GM21526 (cell line): ENCODE measurements at regions not wholly inside any gene's neighbourhood (a gene's known extent, or its start where the extent isn't known, plus 50 kb on each side); places are given as distances from the start of the nearest gene placed in this dataset.
"Not testable (repeated sequence)": the region's sequence is repeated elsewhere in the genome, so short reads cannot be mapped to it uniquely, and the experiment has no call there.

Experiments
- ATAC-seq: cut with Tn5 transposase; IDR thresholded peaks from one replicate; pipeline ENCODE4 v1.9.1; 2021; ENCODE audit warnings: moderate library complexity; ENCODE audit not compliant: unreplicated experiment, low FRiP score

DNA sequence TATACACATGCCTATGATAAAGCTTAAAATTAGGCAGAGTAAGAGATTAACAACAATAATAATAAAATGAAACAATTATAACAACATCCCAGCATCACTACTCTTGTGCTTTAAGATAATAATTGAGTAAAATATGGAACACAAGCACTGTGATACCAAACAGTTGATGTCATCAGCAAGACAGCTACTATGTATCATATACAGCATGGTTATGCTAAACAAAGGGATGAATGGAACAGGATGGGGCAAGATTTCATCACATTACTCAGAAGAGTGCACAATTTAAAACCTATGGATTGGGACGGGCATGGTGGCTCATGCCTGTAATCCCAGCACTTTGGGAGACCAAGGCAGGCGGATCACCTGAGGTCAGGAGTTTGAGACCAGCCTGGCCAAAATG, 1221.0 kb downstream of the SUCLG1 start:
- no peak for ATAC-seq

DNA sequence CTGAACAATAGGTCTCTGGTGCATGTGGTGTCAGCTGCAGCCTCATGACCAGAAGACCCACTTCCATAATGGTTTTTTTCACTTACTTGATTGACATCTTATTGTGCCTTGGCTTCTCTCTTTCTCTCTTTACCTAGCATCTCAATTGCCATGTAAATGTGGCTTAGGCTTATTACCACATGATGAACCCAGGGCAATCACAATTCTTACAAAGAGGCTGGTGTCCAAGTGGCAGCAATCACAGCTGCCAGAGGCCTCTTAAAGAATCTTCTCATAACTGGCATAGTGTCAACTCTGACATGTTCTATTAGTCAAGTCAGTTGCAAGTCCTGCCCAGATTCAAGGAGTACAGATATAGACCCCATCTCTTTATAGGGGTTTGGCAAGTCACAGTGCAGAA, 1224.8 kb downstream of the SUCLG1 start:
- ATAC-seq = no peak

DNA sequence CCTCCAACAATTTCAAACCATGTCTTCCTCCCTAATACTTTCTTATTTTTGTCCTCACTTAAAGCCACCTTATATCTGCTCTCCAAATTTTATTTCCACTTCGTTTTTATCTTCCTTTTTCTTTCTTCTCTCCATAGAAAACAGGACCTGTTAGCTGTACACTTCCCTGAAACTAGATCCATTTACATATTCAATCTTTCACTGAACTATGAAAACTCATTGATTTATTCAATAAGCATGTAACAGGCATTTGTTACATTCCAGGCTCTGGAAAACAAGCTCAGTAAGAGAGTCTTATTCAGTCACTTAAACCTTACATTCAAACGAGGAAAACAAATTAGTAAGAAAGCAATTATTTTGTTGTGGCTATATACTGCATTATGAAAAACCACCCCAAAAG, 1225.3 kb downstream of the SUCLG1 start:
- ATAC-seq = no peak

- ATAC-seq = no peak
Measured at GRCh38 chr2:83233326-83233725, 1225.8 kb downstream of the SUCLG1 start.

DNA sequence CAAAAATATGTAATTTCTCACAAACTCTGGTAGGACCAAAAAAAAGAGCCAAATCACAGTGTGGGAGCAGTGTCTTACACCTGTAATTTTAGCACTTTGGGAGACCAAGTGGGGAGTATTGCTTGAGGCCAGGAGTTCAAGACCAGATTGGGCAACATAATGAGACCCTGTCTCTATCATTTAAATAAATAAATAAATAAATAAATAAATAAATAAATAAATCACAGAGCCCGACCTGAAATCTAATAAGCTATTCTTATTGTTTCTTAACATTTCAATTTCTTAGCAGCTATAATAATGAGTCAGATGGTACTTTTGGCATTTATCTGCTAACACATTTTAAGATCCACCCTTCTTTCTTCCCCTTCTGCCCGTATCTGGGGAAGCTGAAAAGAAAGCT, 1229.6 kb downstream of the SUCLG1 start:
- no peak for ATAC-seq

DNA sequence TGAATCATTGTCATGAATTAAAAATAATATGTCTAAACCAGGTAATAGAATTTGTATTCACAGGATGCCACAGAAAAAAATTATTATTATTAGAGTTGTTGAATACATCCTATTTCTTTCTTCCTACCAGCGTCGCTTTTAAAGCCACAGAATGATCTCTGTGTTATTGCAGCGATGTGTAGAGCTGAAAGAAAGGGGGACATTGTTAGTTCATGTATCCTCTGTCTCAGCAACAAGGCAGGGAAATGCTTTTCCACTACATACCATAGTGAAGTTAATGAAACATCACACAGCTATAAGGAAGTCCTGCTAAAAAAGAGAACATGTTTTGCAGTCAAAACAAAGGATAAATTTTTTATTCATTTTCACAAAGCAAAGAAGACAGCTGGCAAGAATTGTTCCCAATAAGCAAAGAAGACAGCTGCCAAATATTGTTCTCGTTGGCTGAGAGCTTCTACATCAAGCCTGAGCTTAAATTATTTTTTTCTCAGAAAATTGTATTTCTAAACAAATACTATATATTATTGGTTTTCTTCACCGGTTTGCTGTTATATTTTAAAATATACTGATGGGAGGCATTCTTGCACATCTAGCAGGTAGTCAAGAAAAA, 1234.4 kb downstream of the SUCLG1 start:
- no peak for ATAC-seq

DNA sequence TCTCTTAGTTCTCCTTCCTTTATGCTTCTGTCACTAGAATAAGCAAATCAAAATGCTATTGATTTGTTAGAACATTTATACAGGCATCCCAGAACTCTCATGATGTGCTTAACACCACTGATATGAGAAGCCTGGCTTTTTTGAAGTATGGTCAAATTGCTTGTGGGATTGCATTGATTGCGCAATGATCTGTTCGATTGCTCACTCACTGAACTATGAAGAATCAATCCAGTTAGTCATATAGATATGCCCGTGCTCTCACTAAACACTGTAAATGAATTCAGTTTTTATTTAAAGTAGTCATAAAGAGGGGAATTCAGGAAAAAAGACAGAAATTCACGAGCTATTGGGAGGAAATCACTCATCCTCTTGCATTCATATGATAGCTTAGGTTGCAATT, 1237.8 kb downstream of the SUCLG1 start:
- no peak for ATAC-seq

DNA sequence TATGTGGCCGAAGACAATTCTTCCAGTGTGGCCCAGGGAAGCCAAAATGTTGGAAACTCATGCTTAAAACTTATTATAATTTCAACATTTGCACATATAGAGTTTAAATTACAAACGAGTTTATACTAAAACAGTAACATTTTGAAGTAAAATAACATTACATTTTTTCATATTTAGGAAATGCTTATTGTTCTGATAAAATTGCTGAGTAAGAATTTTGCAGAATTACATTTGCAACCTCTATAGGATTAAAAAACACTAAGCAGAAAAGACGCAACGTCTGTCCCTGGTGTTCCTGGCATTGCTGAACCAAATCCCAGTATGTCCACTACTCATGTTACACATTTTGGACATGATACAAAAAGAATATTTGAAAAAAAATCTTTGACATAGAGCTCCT, 1241.2 kb downstream of the SUCLG1 start:
- no peak for ATAC-seq

GRCh38 chr2:83196225-83196624, 1262.9 kb downstream of the SUCLG1 start:
- no peak for ATAC-seq

GRCh38 chr2:83191316-83191715, 1267.8 kb downstream of the SUCLG1 start:
- no peak for ATAC-seq

GRCh38 chr2:83186105-83186760, 1272.8 kb downstream of the SUCLG1 start:
- ATAC-seq = no peak

DNA sequence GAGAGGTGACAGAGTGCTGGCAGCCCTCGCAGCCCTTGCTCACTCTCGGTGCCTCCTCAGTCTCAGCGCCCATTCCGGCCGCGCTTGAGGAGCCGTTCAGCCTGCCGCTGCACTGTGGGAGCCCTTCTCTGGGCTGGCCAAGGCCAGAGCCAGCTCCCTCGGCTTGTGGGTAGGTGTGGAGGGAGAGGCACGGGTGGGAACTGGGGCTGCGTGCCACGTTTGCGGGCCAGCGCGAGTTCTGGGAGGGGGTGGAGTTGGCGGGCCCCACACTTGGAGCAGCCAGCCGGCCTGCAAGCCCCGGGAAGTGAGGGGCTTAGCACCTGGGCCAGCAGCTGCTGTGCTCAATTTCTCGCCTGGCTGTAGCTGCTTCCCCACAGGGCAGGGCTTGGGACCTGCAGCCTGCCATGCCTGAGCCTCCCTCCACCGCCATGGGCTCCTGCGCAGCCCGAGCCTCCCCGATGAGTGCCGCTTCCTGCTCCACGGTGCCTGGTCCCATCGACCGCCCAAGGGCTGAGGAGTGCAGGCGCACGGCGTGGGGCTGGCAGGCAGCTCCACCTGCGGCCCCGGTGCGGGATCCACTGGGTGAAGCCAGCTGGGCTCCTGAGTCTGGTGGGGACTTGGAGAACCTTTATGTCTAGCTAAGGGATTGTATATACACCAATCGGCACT, 1278.1 kb downstream of the SUCLG1 start:
- not testable (repeated sequence) for ATAC-seq

DNA sequence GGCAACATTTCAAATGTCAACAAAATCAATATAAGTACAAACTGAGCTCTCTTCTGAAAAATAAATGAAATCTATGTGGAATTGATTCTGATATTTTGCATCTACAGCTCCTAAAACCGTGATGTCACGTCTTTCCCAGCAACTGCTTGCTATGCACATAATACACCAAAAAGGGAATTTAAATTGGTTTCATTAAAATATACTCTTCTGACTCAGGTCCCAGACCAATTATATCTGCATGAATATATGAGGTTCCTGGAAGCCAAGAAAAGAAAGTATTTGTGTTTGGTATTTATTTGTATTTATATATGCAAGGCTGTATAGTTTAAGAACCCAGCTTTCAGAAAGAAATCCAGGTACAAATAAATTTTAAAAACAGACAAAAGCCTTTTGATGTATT, 1282.5 kb downstream of the SUCLG1 start:
- ATAC-seq = no peak

- ATAC-seq = no peak
Measured at GRCh38 chr2:83172841-83173240, 1286.2 kb downstream of the SUCLG1 start.

GRCh38 chr2:83168377-83168776, 1290.7 kb downstream of the SUCLG1 start:
- ATAC-seq = no peak

DNA sequence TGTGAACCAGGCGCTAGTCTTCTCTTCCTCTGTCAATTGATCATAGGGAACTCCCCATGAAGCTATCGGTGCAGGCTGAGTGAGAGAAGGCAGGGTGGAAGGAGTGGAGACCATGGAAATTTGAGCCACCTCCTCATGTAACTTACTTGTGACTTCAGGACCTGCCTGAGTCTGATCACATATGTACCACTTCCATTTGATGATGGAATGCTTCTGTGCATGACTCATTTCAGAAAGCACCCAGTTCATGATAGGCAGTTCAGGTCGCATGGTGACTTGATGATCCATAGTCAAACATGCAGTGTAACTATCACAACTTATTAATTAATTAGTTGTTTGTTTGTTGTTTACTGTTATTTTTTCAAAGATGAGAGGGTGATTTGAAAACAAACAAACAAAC, 1296.7 kb downstream of the SUCLG1 start:
- ATAC-seq = no peak

- no peak for ATAC-seq
Measured at GRCh38 chr2:83160571-83160970, 1298.5 kb downstream of the SUCLG1 start.

- ATAC-seq = no peak
Measured at GRCh38 chr2:83155826-83156225, 1303.3 kb downstream of the SUCLG1 start.

- ATAC-seq = no peak
Measured at GRCh38 chr2:83143946-83144345, 1315.1 kb downstream of the SUCLG1 start.

GRCh38 chr2:83142934-83143333, 1316.1 kb downstream of the SUCLG1 start:
- ATAC-seq = no peak

GRCh38 chr2:83115606-83116005, 1343.5 kb downstream of the SUCLG1 start:
- ATAC-seq = no peak

DNA sequence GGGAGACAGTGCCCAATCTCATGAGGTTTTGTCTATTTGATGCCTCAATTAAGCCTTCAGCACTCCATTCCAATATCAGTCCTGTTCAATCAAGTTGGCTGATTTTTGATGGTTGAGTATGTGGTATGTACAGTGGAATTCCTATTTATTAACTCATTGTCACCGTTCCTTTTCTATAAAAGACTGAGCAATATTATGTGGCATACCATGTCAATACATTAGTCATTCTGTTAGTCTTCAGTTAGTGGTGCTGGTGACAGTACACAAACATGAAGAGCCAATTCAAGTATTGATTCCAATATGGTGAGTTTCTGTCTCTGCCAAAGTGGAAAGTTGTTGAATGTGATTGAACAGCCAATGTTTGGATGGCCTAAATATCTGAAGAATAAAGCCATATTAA, 1343.9 kb downstream of the SUCLG1 start:
- no peak for ATAC-seq
